Parathyroid adenoma (tissue), 2 donors: ENCODE measurements at regions not wholly inside any gene's neighbourhood (a gene's known extent, or its start where the extent isn't known, plus 50 kb on each side); places are given as distances from the start of the nearest gene placed in this dataset.

Experiments used
- H2AFZ ChIP-seq: fragments of 300-600 bp; sonication (generic); one replicate; pipeline ENCODE4 v1.7.0; 2017; ENCODE audit warnings: antibody characterized with exemption, mild to moderate bottlenecking
- H3K27ac ChIP-seq: fragments of 300-600 bp; sonication (generic); one replicate; pipeline ENCODE4 v1.7.0; 2017
- H3K27me3 ChIP-seq: fragments of 300-600 bp; sonication (generic); one replicate; pipeline ENCODE4 v1.7.0; 2017; ENCODE audit warnings: low read length; ENCODE audit not compliant: control insufficient read depth, insufficient read depth
- H3K36me3 ChIP-seq: fragments of 300-600 bp; sonication (generic); one replicate; pipeline ENCODE4 v1.7.0; 2017; ENCODE audit warnings: low read length; ENCODE audit not compliant: control insufficient read depth, insufficient read depth
- H3K4me1 ChIP-seq: fragments of 300-600 bp; sonication (generic); one replicate; pipeline ENCODE4 v1.7.0; 2017; ENCODE audit warnings: control low read depth
- H3K4me2 ChIP-seq: fragments of 300-600 bp; sonication (generic); one replicate; pipeline ENCODE4 v1.7.0; 2017; ENCODE audit warnings: low read length
- H3K4me3 ChIP-seq: fragments of 300-600 bp; sonication (generic); one replicate; pipeline ENCODE4 v1.7.0; 2017; ENCODE audit warnings: low read depth, low read length
- H3K79me2 ChIP-seq: fragments of 300-600 bp; sonication (generic); one replicate; pipeline ENCODE4 v1.7.0; 2017; ENCODE audit warnings: control low read depth
- H3K9ac ChIP-seq: fragments of 300-600 bp; sonication (generic); one replicate; pipeline ENCODE4 v1.7.0; 2017; ENCODE audit warnings: mild to moderate bottlenecking
- H3K9me3 ChIP-seq: fragments of 300-600 bp; sonication (generic); one replicate; pipeline ENCODE4 v1.7.0; 2017; ENCODE audit warnings: low read length; ENCODE audit not compliant: control insufficient read depth
- CTCF ChIP-seq: fragments of 300-600 bp; sonication (generic); IDR thresholded peaks from one replicate; pipeline ENCODE4 v1.7.0; 2017; ENCODE audit warnings: antibody characterized with exemption, mild to moderate bottlenecking
- donor health status: primary hyperparathyroidism.

- Histone ChIP-seq H3K27ac (no peak overlapping the region), H3K4me2 (no peak overlapping the region), H3K79me2 (no peaks in the 10 kb centered on the region), H2AFZ (no peak overlapping the region), H3K4me3 (no peak overlapping the region), H3K36me3 (no peaks in the 10 kb centered on the region), H3K27me3 (no peaks in the 10 kb centered on the region), H3K9me3 (no peaks in the 10 kb centered on the region), H3K4me1 (no peaks in the 10 kb centered on the region), H3K9ac (no peak overlapping the region)
- no peak for TF ChIP-seq CTCF
Measured at GRCh38 chr14:101125719-101126651, 222.5 kb upstream of the RTL1 start.

GRCh38 chr14:101126731-101127130 is 223.2 kb upstream of the RTL1 start:
- TF ChIP-seq CTCF = no peak
- no peak overlapping the region for H2AFZ ChIP-seq
- no peaks in the 10 kb centered on the region for H3K36me3 ChIP-seq
- H3K27me3 ChIP-seq = no peaks in the 10 kb centered on the region
- no peak overlapping the region for H3K9ac ChIP-seq
- no peaks in the 10 kb centered on the region for H3K79me2 ChIP-seq
- H3K4me2 ChIP-seq = no peak overlapping the region
- no peak overlapping the region for H3K27ac ChIP-seq
- no peak overlapping the region for H3K4me3 ChIP-seq
- no peaks in the 10 kb centered on the region for H3K4me1 ChIP-seq
- H3K9me3 ChIP-seq = no peaks in the 10 kb centered on the region

- no peak for TF ChIP-seq CTCF
- no peak overlapping the region for H2AFZ ChIP-seq
- no peaks in the 10 kb centered on the region for H3K79me2 ChIP-seq
Measured at GRCh38 chr14:101127224-101127623, 223.7 kb upstream of the RTL1 start.

GRCh38 chr14:101128478-101129321 is 225.2 kb upstream of the RTL1 start:
- Histone ChIP-seq H2AFZ (no peak overlapping the region), H3K4me1 (no peaks in the 10 kb centered on the region), H3K27me3 (no peaks in the 10 kb centered on the region), H3K27ac (no peak overlapping the region), H3K79me2 (no peaks in the 10 kb centered on the region), H3K9ac (no peak overlapping the region), H3K36me3 (no peaks in the 10 kb centered on the region), H3K9me3 (no peaks in the 10 kb centered on the region), H3K4me2 (no peak overlapping the region), H3K4me3 (no peak overlapping the region)
- no peak for TF ChIP-seq CTCF

More at GRCh38 chr14:101127224-101127623, 223.7 kb upstream of the RTL1 start:
- Histone ChIP-seq H3K36me3 (no peaks in the 10 kb centered on the region), H3K9me3 (no peaks in the 10 kb centered on the region), H3K9ac (no peak overlapping the region), H3K4me2 (no peak overlapping the region), H3K4me3 (no peak overlapping the region), H3K4me1 (no peaks in the 10 kb centered on the region), H3K27me3 (no peaks in the 10 kb centered on the region), H3K27ac (no peak overlapping the region)
